IMR-90 (cell line): ENCODE measurements at regions not wholly inside any gene's neighbourhood (a gene's known extent, or its start where the extent isn't known, plus 50 kb on each side); places are given as distances from the start of the nearest gene placed in this dataset.

ENCODE experiments used
- BHLHE40 ChIP-seq: fragments of 150-350 bp; IDR thresholded peaks from 2 replicates; pipeline ENCODE4 v1.6.1; 2016; ENCODE audit warnings: mild to moderate bottlenecking, low read depth, low read length
- CEBPB ChIP-seq: IDR thresholded peaks from 2 replicates; pipeline ENCODE4 v1.6.1; 2012; ENCODE audit warnings: low read depth, low read length, improper control_type of control experiment
- CTCF ChIP-seq: conservative IDR thresholded peaks from 2 replicates; pipeline ENCODE4 v1.5.1; 2012; ENCODE audit warnings: mild to moderate bottlenecking, low read depth, low read length, improper control_type of control experiment
- MAFK ChIP-seq: IDR thresholded peaks from 2 replicates; pipeline ENCODE4 v1.6.1; 2012; ENCODE audit warnings: low read depth, low read length, improper control_type of control experiment
- MXI1 ChIP-seq: IDR thresholded peaks from 2 replicates; pipeline ENCODE4 v1.6.1; 2012; ENCODE audit warnings: low read depth, mild to moderate bottlenecking, low read length, moderate library complexity, borderline replicate concordance
- POLR2A ChIP-seq: IDR thresholded peaks from 2 replicates; pipeline ENCODE4 v1.6.1; 2012; ENCODE audit warnings: mild to moderate bottlenecking, low read depth, low read length
- RCOR1 ChIP-seq: IDR thresholded peaks from 2 replicates; pipeline ENCODE4 v1.6.1; 2012; ENCODE audit warnings: mild to moderate bottlenecking, low read length, improper control_type of control experiment; ENCODE audit not compliant: insufficient replicate concordance
- RFX5 ChIP-seq: IDR thresholded peaks from 2 replicates; pipeline ENCODE4 v1.8.0; 2012; ENCODE audit warnings: low read depth, mild to moderate bottlenecking, low read length, moderate library complexity
- TF ChIP-seq, protein P1 (sequence below): fragments of 150-350 bp; IDR thresholded peaks from 2 replicates; pipeline ENCODE4 v1.6.1; 2017; ENCODE audit warnings: mild to moderate bottlenecking, antibody characterized with exemption, low read length, low read depth
- TF ChIP-seq, protein P2 (sequence below): fragments of 150-350 bp; IDR thresholded peaks from 2 replicates; pipeline ENCODE4 v1.6.1; 2016; ENCODE audit warnings: low read depth, mild to moderate bottlenecking, low read length, moderate library complexity, borderline replicate concordance

DNA sequence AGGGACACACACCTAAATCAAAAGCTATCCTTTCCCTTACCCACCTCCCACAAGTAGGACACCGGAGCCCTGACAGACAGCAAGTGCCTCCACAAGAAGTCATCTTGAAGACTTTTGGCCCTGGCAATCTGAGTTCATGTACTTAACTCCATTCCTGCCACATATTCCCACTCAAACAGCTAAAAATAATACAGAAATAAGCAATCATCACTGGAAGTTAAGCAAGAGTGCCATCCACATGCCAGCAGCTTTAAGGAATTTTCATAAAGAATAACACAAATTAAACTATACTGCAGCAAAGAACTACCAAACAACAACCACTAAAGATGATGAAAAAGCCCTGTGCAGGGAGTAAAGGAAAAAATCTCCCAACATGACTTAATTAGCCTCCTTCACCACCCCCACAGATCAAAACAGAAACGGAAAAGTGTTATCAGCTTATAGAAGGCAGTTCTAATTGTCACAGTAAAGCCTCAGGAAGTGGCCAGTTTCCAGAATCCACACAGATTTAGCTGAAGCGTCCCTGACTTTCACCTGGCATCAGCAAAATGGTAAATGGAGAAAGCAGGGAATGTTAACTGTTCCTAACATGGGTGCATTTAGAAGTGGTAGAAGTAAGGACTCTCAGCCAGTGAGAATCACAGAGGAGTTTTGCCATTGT, 343.9 kb downstream of the TBC1D4 start:
- TF ChIP-seq CTCF, result no peak
- no peak for TF ChIP-seq BHLHE40
- no peak for TF ChIP-seq POLR2A
- no peak for TF ChIP-seq RCOR1
- TF ChIP-seq, protein P1, sequence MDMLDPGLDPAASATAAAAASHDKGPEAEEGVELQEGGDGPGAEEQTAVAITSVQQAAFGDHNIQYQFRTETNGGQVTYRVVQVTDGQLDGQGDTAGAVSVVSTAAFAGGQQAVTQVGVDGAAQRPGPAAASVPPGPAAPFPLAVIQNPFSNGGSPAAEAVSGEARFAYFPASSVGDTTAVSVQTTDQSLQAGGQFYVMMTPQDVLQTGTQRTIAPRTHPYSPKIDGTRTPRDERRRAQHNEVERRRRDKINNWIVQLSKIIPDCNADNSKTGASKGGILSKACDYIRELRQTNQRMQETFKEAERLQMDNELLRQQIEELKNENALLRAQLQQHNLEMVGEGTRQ, result no peak
- TF ChIP-seq RFX5, result no peak
- TF ChIP-seq, protein P2, sequence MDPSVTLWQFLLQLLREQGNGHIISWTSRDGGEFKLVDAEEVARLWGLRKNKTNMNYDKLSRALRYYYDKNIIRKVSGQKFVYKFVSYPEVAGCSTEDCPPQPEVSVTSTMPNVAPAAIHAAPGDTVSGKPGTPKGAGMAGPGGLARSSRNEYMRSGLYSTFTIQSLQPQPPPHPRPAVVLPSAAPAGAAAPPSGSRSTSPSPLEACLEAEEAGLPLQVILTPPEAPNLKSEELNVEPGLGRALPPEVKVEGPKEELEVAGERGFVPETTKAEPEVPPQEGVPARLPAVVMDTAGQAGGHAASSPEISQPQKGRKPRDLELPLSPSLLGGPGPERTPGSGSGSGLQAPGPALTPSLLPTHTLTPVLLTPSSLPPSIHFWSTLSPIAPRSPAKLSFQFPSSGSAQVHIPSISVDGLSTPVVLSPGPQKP, result no peak
- no peak for TF ChIP-seq MAFK
- no peak for TF ChIP-seq CEBPB
- no peak for TF ChIP-seq MXI1
